H7 (cell line): ENCODE measurements at regions not wholly inside any gene's neighbourhood (a gene's known extent, or its start where the extent isn't known, plus 50 kb on each side); places are given as distances from the start of the nearest gene placed in this dataset.
"Not testable (repeated sequence)": the region's sequence is repeated elsewhere in the genome, so short reads cannot be mapped to it uniquely, and the experiment has no call there.

Experiments used
- DNase-seq: peaks from one replicate; pipeline ENCODE4 v3.0.0; 2012
- H3K27me3 ChIP-seq: 2 replicates; pipeline ENCODE4 v1.6.0; 2011; ENCODE audit warnings: mild to moderate bottlenecking, low read length; ENCODE audit not compliant: control insufficient read depth, insufficient read depth
- H3K36me3 ChIP-seq: replicated peaks from 2 replicates; pipeline ENCODE4 v1.5.1; 2011; ENCODE audit warnings: low read length; ENCODE audit not compliant: control insufficient read depth, insufficient read depth
- H3K4me3 ChIP-seq: 2 replicates; pipeline ENCODE4 v1.5.1; 2011; ENCODE audit warnings: low read depth, mild to moderate bottlenecking, control low read depth, low read length, moderate library complexity; ENCODE audit not compliant: insufficient read depth

DNA sequence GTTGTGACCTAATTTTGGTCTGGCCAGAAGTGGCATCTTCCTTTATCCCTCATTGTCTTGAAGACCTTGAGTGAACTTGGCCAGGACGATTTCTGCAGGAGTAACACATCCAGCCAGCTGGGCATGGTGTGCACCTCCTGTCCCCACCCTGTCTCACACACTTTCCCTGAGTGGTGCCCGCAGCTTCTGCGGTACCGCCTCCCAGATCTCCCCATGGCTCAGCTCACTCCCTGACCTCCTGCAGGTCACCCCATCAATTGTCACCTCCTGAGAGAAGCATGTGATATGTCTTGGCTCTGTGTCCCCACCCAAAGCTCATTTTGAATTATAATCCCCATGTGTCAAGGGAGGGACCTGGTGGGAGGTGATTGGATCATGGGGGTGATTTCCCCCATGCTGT is 50.2 kb upstream of the TP53I11 start:
- H3K4me3 ChIP-seq = no peak overlapping the region
- DNase-seq = no peak
- no peaks in the 10 kb centered on the region for H3K36me3 ChIP-seq
- no peaks in the 10 kb centered on the region for H3K27me3 ChIP-seq

DNA sequence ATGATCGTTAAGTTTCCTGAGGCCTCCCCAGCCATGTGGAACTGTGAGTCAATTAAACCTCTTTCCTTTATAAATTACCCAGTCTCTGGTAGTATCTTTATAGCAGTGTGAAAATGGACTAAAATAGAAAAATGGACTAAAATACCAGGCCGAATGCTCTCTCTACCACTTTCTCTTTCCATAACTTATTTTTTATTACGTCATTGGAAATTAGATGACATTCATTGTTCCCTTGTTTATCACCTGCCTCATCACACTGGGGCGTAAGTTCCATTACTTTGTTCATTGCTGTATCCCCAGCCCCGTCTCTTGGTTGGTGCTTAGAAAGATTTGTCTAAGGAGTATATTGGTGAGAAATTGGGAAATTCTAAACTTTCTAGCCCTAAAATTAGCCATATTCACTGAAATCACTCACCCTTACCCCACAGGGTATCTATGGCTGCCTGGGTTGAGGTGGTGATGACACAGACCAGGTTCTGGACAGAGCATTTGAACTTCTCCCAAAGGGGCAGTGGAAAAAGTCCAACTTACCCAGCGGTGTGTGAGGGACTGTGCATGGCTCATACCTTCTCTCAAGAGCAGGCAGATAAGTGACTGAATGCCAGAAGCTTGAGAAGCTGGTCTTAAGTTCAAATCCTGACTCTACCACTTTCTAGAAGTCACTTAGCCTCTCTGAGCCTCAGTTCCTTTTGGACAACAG is 50.9 kb upstream of the TP53I11 start:
- no peak for DNase-seq
- no peaks in the 10 kb centered on the region for H3K36me3 ChIP-seq
- H3K4me3 ChIP-seq = no peak overlapping the region
- no peaks in the 10 kb centered on the region for H3K27me3 ChIP-seq

DNA sequence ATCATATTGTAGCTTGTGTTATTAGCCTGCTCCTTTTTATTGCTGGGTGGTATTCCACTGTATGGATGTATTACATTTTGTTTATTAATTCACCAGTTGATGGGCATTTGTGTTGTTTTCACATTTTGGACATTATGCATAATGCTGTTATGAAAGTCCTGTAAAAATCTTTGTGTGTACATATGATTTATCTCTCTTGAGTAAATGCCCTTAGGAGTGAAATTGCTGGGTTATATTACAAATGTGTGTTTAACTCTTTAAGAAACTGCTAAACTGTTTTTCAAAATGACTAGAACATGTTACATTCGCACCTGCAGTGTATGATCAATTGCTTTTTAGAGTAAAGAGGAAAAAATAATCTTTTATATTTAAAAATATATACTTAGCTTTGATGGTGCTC is 54.4 kb upstream of the TP53I11 start:
- Histone ChIP-seq H3K4me3 (no peak overlapping the region), H3K36me3 (no peaks in the 10 kb centered on the region), H3K27me3 (no peaks in the 10 kb centered on the region)
- no peak for DNase-seq

DNA sequence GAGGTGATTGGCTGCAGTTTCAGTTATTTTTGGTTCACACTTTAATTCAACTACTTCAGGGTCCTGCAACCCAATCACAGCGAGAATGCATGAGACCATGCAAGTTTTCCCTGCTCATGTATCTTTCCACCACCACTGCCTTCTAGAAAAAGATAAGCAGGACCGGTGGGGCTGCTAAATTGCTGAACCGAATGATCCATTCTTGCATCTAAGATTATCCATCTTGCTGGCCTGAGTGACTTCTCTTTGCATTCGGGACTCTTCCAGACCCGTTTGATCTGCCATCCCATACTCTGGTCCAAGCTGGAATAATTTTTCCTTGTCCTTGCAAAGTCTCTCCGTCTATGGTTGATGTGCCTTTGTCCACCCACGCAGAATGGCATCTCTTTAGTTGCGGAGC is 56.3 kb upstream of the TP53I11 start:
- Histone ChIP-seq H3K36me3 (no peaks in the 10 kb centered on the region), H3K4me3 (no peak overlapping the region), H3K27me3 (no peaks in the 10 kb centered on the region)
- no peak for DNase-seq

DNA sequence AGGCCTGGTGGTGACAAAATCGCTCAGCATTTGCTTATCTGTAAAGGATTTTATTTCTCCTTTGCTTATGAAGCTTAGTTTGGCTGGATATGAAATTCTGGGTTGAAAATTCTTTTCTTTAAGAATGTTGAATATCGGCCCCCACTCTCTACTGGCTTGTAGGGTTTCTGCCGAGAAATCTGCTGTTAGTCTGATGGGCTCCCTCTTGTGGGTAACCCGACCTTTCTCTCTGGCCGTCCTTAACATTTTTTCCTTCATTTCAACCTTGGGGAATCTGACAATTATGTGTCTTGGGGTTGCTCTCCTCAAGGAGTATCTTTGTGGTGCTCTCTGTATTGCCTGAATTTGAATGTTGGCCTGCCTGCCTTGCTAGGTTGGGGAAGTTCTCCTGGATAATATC is 65.3 kb upstream of the TP53I11 start:
- not testable (repeated sequence) for H3K4me3 ChIP-seq, H3K27me3 ChIP-seq, H3K36me3 ChIP-seq, DNase-seq

DNA sequence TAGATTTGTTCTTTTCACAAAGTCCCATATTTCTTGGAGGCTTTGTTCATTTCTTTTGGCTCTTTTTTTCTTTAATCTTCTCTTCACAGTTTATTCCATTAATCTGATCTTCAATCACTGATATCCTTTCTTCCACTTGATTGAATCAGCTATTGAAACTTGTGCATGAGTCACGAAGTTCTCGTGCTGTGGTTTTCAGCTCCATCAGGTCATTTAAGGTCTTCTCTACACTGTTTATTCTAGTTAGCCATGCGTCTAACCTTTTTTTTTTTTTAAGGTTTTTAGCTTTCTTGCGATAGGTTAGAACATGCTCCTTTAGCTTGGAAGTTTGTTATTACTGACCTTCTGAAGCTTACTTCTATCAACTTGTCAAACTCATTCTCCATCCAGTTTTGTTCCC is 65.8 kb upstream of the TP53I11 start:
- not testable (repeated sequence) for H3K36me3 ChIP-seq, H3K4me3 ChIP-seq, H3K27me3 ChIP-seq, DNase-seq

DNA sequence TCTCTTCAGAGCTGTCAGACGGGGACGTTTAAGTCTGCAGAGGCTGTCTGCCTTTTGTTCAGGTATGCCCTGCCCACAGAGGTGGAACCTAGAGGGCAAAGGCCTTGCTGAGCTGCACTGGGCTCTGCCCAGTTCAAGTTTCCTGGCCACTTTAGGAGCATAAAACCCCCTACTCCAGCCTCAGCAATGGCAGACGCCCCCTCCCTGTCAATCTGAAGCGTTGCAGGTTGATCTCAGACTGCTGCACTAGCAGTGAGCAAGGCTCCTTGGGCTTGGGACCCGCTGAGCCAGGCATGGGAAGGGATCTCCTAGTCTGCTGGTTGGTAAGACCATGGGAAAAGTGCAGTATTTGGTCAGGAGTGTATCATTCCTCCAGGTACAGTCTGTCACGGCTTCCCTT is 66.6 kb upstream of the TP53I11 start:
- no peak overlapping the region for H3K4me3 ChIP-seq
- no peaks in the 10 kb centered on the region for H3K36me3 ChIP-seq
- DNase-seq = peak; percentile 58
- no peaks in the 10 kb centered on the region for H3K27me3 ChIP-seq

DNA sequence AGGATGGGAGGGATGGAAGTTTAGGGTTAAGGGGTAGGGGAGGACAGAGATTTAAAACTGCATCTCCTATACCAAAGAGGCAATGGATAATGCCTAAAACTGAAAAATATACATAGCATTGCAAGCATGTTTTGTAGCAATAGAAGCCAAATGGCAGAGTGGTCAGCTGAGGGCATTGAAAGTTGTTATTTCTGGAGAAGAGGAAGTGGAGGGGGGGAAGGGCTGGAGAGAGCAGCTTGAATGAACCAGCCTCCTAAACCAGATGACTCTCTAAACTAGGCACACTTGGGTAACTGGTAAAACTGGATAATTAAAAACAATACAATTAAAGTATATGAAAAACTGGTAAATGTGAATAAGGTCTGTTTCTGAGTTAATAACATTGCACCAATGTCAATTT is 70.3 kb upstream of the TP53I11 start:
- Histone ChIP-seq H3K27me3 (no peaks in the 10 kb centered on the region), H3K36me3 (no peaks in the 10 kb centered on the region), H3K4me3 (no peak overlapping the region)
- no peak for DNase-seq

DNA sequence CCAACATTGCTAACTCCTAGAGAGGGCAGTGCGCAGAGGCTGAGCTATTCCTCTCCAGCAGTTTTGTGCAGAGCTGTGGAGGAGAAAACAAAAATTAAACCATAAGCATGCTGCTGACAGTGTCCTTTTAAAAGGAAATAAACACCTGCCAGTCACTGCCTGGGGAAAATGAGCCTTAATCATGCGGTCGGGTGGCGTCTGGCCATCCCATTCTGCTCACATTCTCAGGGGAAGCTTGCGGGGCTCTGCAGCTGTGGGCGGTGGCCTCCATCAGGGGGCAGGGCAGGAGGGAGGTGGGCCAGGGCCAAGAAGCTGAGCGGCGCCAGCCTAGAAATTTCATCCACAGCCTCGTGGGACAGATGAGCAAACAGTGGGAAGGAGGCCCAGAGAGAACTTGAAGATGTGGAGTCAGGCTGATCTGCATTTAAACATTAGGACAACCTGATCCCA is 71.0 kb upstream of the TP53I11 start:
- H3K4me3 ChIP-seq = no peak overlapping the region
- DNase-seq = peak; percentile 76
- H3K27me3 ChIP-seq = no peaks in the 10 kb centered on the region
- H3K36me3 ChIP-seq = no peaks in the 10 kb centered on the region

DNA sequence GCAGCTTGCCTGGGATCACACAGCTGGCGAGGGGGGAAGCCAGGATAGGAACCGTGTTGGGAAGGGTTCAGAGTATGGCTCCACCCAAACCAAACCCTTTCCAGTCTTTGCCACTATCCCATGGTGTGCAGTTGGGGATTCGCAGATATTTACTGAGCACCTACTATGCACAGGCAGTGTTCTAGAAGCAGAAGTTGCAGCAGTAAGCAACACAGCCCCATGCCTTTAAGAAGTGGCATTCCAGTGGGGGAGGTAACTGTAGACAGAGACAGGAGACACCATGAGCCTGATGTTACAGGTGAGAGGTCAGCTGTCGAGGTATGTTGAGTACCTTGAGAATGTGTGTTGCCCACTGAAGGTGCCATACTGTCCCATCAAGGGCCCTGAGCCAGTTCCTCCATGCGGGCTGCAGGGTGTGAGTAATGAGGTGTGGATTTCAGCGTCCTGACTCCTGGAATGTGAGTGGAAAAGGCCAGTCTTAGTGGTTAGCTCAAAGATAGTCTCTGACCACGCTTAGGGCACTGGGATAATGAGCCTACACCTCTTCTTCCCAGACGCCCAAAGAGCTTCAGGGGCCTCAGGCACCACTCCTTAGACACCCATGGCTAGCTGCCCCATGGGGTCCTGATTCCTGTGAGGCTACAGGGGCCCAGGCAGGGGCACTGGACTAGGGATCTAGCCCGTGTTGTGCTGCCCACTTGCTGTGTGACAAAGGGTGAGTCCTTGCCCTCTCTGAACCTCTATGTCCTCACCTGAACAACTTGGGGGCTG is 71.8 kb upstream of the TP53I11 start:
- Histone ChIP-seq H3K36me3 (no peaks in the 10 kb centered on the region), H3K4me3 (no peak overlapping the region), H3K27me3 (no peaks in the 10 kb centered on the region)
- no peak for DNase-seq

DNA sequence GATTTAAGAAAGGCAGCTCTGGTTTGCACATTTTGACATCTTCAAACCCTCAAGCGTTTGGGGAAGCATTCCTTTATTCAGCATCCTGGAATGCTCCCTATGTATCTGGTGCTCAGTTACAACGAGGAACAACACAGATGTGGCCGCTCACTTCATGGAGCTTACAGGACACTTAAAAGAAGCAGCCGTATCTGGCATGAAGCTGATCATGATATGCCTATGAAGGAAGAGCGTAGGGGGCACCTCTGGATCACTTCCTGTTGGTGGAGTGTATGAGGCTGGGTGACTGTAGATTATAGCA is 72.3 kb upstream of the TP53I11 start:
- Histone ChIP-seq H3K4me3 (no peak overlapping the region), H3K27me3 (no peaks in the 10 kb centered on the region), H3K36me3 (no peaks in the 10 kb centered on the region)
- no peak for DNase-seq

DNA sequence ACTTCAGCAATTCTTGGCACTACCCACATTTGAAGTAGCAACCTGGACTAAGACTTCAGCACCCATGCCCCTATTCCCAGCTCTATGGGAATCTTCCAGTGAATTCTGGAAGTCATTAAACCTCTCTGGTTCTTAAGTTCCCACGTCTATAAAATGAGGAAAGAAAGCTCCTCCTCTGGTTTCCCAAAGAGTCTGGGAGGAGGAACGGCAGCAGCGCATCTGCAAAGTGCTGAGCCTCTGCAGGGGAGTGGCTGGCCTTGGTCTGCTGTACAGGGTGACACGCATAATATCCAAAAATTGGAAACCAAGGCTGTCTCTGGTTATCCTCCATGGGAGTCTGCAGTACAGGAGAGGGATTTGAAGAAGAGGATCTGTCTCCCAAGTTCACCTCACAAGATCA is 73.6 kb upstream of the TP53I11 start:
- no peak overlapping the region for H3K4me3 ChIP-seq
- H3K27me3 ChIP-seq = no peaks in the 10 kb centered on the region
- no peak for DNase-seq
- H3K36me3 ChIP-seq = no peaks in the 10 kb centered on the region

DNA sequence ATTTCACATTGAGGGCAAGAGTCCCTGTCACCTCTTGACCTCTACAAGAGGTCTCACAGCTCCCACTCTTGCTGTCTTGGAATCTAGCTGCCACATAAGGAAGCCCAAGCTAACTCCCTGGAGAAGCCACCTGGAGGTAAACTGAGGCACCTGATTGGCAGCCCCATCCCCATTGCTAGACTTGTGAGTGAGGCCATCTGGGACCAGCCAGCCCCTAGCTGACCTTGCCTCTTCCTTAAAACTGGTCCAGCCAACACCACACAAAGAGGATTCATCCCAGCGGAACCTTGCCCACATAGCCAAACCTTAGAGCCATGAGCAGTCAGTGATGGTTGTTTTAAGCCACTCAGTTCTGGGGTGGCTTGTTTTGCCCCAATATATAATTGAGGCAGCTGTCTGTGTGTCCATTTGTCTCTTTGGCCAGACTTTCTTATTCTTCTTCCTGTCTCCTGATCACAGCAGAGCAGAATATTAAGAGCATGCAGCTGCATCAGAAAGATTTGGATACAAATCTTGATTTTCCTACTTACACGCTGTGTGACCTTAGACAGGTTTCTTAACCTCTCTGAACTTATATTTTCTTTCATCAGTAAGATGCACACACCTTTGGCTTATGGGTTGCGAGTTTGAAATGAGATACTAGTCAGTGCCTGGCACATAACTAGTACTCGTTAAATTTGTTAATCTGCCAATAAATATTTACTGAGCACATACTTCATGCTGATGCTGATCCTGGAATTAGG is 74.3 kb upstream of the TP53I11 start:
- no peaks in the 10 kb centered on the region for H3K27me3 ChIP-seq
- H3K4me3 ChIP-seq = no peak overlapping the region
- no peaks in the 10 kb centered on the region for H3K36me3 ChIP-seq
- DNase-seq = no peak

DNA sequence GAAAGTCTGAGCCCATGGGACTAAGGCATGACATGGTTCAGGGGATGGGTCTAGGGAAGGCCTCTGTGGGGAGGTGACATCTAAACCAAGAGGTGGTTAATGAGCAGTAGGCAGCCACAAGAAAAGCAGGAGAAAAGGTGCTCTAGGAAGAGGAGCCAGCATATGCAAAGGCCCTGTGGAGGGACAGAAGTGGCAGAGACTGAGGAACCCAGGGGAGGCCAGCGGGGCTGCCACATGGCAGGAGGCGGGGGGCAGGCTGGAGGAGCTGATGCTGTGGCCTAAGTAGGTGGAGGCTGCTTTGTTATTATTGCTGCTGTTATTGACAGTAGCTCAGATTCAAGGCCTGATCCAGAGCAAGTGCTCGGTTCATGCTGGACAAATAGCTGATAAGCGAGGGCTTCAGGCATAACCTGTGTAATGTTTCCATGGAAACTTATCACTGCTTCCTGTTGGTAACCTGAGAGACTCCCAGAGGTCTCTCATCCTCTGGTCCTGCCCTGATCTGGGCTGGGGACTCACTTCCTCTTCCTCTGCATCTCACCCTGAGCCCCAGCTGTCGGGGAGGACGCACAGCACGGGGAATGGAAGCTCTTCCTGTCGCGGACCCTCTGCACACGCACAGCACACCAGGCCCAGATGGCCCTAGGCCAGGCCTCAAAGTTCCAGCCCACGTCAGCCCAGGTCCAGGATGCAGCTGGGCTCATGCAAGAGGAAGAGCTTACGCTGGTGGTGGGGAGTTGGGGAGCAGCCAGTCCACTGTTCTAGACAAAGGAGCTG is 75.2 kb upstream of the TP53I11 start:
- no peak for DNase-seq
- Histone ChIP-seq H3K27me3 (no peaks in the 10 kb centered on the region), H3K4me3 (no peak overlapping the region), H3K36me3 (no peaks in the 10 kb centered on the region)
